ENCODE measurements at regions not wholly inside any gene's neighbourhood (a gene's known extent, or its start where the extent isn't known, plus 50 kb on each side); places are given as distances from the start of the nearest gene placed in this dataset.

DNA sequence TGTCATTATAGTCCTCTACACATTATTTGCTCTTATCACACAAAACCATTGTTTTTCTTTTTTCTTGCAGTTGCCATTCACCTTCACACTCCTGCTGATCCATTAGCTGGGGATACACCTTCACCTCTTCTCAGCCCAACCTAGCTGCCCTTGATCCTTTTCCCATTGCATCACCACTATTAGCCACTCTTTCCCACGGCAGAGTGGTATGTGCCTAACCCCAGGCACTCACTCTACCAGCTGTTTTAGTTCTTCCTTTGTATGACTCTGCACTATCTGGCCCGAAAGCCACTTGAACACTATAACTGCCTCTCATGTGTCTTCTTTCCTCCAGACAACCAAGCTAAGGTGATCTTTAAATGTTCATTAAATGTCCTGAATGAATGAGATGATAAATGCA is 145.4 kb upstream of the PIK3C3 start:
- no peak overlapping the region for H3K27ac ChIP-seq (ENCODE audit: low read depth)
- DNase-seq (ENCODE audit: extremely low spot score): no peak
- no peak overlapping the region for H3K4me3 ChIP-seq (ENCODE audit: low read depth, low read length)
- H3K4me1 ChIP-seq (ENCODE audit: insufficient read depth): no peaks in the 10 kb centered on the region
- WGBS: 53% methylated on average over 2 of the region's 2 CpGs
- H3K36me3 ChIP-seq (ENCODE audit: insufficient read depth): no peaks in the 10 kb centered on the region

GRCh38 chr18:41805341-41805740 is 149.7 kb upstream of the PIK3C3 start:
- Histone ChIP-seq H3K4me1 (ENCODE audit: insufficient read depth) (no peaks in the 10 kb centered on the region), H3K36me3 (ENCODE audit: insufficient read depth) (no peaks in the 10 kb centered on the region), H3K4me3 (ENCODE audit: low read depth, low read length) (no peak overlapping the region), H3K27ac (ENCODE audit: low read depth) (no peak overlapping the region)
- no peak for DNase-seq (ENCODE audit: extremely low spot score)
- WGBS: 58% methylated on average over 3 of the region's 3 CpGs

DNA sequence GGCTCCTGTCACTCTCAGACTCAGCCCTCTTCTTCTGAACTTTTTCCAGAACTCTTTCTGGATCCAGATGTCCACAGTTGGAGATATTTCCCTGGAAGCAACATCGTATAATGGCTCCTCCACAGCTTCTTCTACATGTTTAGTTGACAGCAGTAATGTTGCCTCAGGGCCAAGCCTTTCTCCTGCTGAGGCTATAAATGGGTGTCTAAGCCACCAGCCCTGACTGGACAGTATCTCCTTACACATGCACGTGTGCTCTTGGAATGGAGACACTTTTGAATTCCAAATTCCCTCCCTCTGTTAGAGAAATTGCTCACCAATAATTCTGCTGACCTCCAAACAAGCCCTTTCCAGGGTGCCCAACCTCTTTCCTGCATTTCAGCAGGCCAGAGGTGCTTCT is 156.2 kb upstream of the PIK3C3 start:
- H3K4me3 ChIP-seq (ENCODE audit: low read depth, low read length): no peak overlapping the region
- no peaks in the 10 kb centered on the region for H3K4me1 ChIP-seq (ENCODE audit: insufficient read depth)
- no peak overlapping the region for H3K27ac ChIP-seq (ENCODE audit: low read depth)
- no peak for DNase-seq (ENCODE audit: extremely low spot score)
- H3K36me3 ChIP-seq (ENCODE audit: insufficient read depth): no peaks in the 10 kb centered on the region
- WGBS: 35% methylated on average over 2 of the region's 2 CpGs

- 84% methylated on average over 5 of the region's 5 CpGs for WGBS
- no peak for DNase-seq (ENCODE audit: extremely low spot score)
- Histone ChIP-seq H3K27ac (ENCODE audit: low read depth) (no peak overlapping the region), H3K36me3 (ENCODE audit: insufficient read depth) (no peaks in the 10 kb centered on the region), H3K4me1 (ENCODE audit: insufficient read depth) (no peaks in the 10 kb centered on the region), H3K4me3 (ENCODE audit: low read depth, low read length) (no peak overlapping the region)
These were observed 164.3 kb upstream of the PIK3C3 start for GRCh38 chr18:41790687-41791086.

GRCh38 chr18:41789001-41789400 is 166.0 kb upstream of the PIK3C3 start:
- no peaks in the 10 kb centered on the region for H3K36me3 ChIP-seq (ENCODE audit: insufficient read depth)
- H3K4me3 ChIP-seq (ENCODE audit: low read depth, low read length): no peak overlapping the region
- no peak overlapping the region for H3K27ac ChIP-seq (ENCODE audit: low read depth)
- WGBS: 64% methylated on average over 2 of the region's 2 CpGs
- no peaks in the 10 kb centered on the region for H3K4me1 ChIP-seq (ENCODE audit: insufficient read depth)
- no peak for DNase-seq (ENCODE audit: extremely low spot score)

DNA sequence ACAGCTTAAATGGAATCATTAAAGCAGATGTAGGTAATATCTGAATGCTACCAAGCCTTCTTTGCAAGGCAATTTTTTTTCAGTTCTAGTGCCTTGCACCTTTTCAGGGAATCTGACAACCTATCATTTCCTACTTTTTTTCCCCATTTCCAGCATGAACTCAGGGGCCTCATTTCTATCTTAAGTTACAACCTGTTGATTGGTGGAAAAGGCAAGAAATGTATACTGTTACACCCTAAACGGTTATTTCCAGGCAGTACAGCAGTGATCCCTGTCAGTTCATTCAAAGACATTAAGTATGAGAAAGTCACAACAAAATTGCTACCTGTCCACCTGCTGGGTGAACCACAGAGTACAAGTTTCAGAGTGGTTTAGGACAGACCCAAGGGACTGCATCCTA is 171.2 kb upstream of the PIK3C3 start:
- DNase-seq (ENCODE audit: extremely low spot score): no peak
- 45% methylated on average over 1 of the region's 1 CpG for WGBS
- Histone ChIP-seq H3K4me3 (ENCODE audit: low read depth, low read length) (no peak overlapping the region), H3K4me1 (ENCODE audit: insufficient read depth) (no peaks in the 10 kb centered on the region), H3K36me3 (ENCODE audit: insufficient read depth) (no peaks in the 10 kb centered on the region), H3K27ac (ENCODE audit: low read depth) (no peak overlapping the region)

DNA sequence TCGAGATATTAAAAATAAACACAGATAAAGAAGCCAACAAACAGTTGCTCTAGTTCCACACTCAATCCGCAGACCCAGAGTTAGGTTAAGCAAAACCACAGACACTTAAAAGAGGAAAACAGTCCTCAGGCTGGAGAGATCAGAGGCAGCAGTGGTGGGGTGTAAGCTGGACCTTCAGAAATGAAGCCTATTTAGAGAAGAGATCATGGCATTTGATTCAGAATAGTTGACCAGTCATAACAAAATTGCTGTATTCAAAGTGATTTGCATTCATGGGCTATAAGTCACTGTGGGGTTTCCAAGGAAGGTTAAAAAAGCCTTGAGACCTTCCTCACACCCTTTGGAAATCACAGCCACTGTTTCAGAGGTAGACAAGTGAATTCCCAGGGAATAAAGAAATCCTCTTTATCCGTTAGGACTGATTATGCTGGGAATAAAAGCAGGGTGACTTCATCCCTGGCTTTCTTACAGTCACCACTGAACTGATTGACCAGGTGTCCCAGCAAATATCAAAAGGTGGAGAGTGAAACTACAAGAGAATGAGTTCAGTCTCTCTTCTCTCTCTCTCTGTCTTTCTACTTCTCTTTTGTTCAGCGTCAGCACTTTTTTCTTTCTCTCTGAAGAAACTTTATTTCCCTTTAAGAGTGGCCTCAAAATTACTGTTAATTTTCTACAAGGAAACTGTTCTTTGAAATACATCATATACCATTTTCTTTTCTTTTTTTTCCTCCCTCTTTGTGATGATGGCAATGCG is 171.8 kb upstream of the PIK3C3 start:
- Histone ChIP-seq H3K36me3 (ENCODE audit: insufficient read depth) (no peaks in the 10 kb centered on the region), H3K4me3 (ENCODE audit: low read depth, low read length) (no peak overlapping the region), H3K4me1 (ENCODE audit: insufficient read depth) (no peaks in the 10 kb centered on the region), H3K27ac (ENCODE audit: low read depth) (no peak overlapping the region)
- WGBS: 66% methylated on average over 5 of the region's 5 CpGs
- no peak for DNase-seq (ENCODE audit: extremely low spot score)

DNA sequence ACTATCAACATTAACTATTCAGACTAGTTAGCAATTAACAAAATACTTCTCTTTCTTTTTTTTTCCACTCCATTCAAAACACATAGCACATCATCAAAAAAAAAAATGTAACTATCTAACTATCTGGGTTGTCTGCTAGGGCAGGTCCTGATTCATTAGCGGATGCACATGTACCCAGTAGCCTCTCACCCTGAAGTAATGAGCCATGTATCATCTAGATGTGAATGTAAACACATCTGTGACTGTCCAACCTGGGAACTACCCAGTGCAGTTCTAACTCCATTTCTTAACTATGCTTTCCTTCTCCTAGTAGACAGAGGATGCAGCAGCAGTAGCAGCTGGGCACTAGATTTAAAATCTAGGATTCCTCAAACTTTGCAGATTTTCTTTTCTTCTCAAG is 183.1 kb upstream of the PIK3C3 start:
- WGBS: 71% methylated on average over 1 of the region's 1 CpG
- H3K27ac ChIP-seq (ENCODE audit: low read depth): no peak overlapping the region
- no peaks in the 10 kb centered on the region for H3K36me3 ChIP-seq (ENCODE audit: insufficient read depth)
- no peak overlapping the region for H3K4me3 ChIP-seq (ENCODE audit: low read depth, low read length)
- DNase-seq (ENCODE audit: extremely low spot score): no peak
- H3K4me1 ChIP-seq (ENCODE audit: insufficient read depth): no peaks in the 10 kb centered on the region

- H3K36me3 ChIP-seq (ENCODE audit: insufficient read depth): no peaks in the 10 kb centered on the region
- no peak for DNase-seq (ENCODE audit: extremely low spot score)
- no peaks in the 10 kb centered on the region for H3K4me1 ChIP-seq (ENCODE audit: insufficient read depth)
- H3K4me3 ChIP-seq (ENCODE audit: low read depth, low read length): no peak overlapping the region
- H3K27ac ChIP-seq (ENCODE audit: low read depth): no peak overlapping the region
- WGBS: 70% methylated on average over 1 of the region's 1 CpG
These were observed 185.8 kb upstream of the PIK3C3 start for GRCh38 chr18:41769265-41769664.

- no peak for DNase-seq (ENCODE audit: extremely low spot score)
- WGBS: 38% methylated on average over 2 of the region's 2 CpGs
- H3K4me1 ChIP-seq (ENCODE audit: insufficient read depth): no peaks in the 10 kb centered on the region
These were observed 186.6 kb upstream of the PIK3C3 start for GRCh38 chr18:41768467-41768866.

DNA sequence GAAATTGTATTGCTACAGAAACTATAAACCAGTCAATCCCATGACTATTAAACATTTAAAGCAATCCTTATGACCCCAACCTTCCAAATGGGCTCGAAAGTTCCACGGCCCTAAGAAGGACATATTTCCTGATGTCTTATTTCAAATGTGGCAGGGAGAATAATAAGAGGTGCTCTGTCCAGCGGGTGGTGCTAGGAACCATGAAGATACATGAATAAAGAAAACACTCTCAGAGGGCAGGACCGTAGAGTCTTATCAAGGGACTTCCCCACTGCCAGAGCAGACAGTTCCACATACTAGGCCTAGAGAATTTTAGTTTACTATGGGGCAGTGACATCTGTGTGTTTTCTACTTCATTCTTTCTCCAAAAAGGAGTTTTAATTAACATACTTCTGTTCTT is 187.1 kb upstream of the PIK3C3 start:
- DNase-seq (ENCODE audit: extremely low spot score): no peak
- WGBS: 46% methylated on average over 4 of the region's 4 CpGs
- no peak overlapping the region for H3K27ac ChIP-seq (ENCODE audit: low read depth)
- no peaks in the 10 kb centered on the region for H3K4me1 ChIP-seq (ENCODE audit: insufficient read depth)
- no peak overlapping the region for H3K4me3 ChIP-seq (ENCODE audit: low read depth, low read length)
- no peaks in the 10 kb centered on the region for H3K36me3 ChIP-seq (ENCODE audit: insufficient read depth)

More at GRCh38 chr18:41768467-41768866, 186.6 kb upstream of the PIK3C3 start:
- no peak overlapping the region for H3K27ac ChIP-seq (ENCODE audit: low read depth)
- no peak overlapping the region for H3K4me3 ChIP-seq (ENCODE audit: low read depth, low read length)
- H3K36me3 ChIP-seq (ENCODE audit: insufficient read depth): no peaks in the 10 kb centered on the region

- H3K4me1 ChIP-seq (ENCODE audit: insufficient read depth): no peaks in the 10 kb centered on the region
- no peaks in the 10 kb centered on the region for H3K36me3 ChIP-seq (ENCODE audit: insufficient read depth)
- H3K27ac ChIP-seq (ENCODE audit: low read depth): no peak overlapping the region
- no peak for DNase-seq (ENCODE audit: extremely low spot score)
- H3K4me3 ChIP-seq (ENCODE audit: low read depth, low read length): no peak overlapping the region
- 70% methylated on average over 3 of the region's 3 CpGs for WGBS
These were observed 189.6 kb upstream of the PIK3C3 start for GRCh38 chr18:41765460-41765859.

GRCh38 chr18:41763361-41763760 is 191.7 kb upstream of the PIK3C3 start:
- Histone ChIP-seq H3K4me3 (ENCODE audit: low read depth, low read length) (no peak overlapping the region), H3K36me3 (ENCODE audit: insufficient read depth) (no peaks in the 10 kb centered on the region), H3K4me1 (ENCODE audit: insufficient read depth) (no peaks in the 10 kb centered on the region), H3K27ac (ENCODE audit: low read depth) (no peak overlapping the region)
- DNase-seq (ENCODE audit: extremely low spot score): no peak
- 98% methylated on average over 1 of the region's 1 CpG for whole genome bisulfite sequencing

GRCh38 chr18:41761333-41762018 is 193.6 kb upstream of the PIK3C3 start:
- 52% methylated on average over 2 of the region's 2 CpGs for WGBS
- no peak overlapping the region for H3K4me3 ChIP-seq (ENCODE audit: low read depth, low read length)
- no peak for DNase-seq (ENCODE audit: extremely low spot score)
- no peak overlapping the region for H3K27ac ChIP-seq (ENCODE audit: low read depth)
- no peaks in the 10 kb centered on the region for H3K4me1 ChIP-seq (ENCODE audit: insufficient read depth)
- no peaks in the 10 kb centered on the region for H3K36me3 ChIP-seq (ENCODE audit: insufficient read depth)
